ENCODE measurements at regions not wholly inside any gene's neighbourhood (a gene's known extent, or its start where the extent isn't known, plus 50 kb on each side); places are given as distances from the start of the nearest gene placed in this dataset.

DNA sequence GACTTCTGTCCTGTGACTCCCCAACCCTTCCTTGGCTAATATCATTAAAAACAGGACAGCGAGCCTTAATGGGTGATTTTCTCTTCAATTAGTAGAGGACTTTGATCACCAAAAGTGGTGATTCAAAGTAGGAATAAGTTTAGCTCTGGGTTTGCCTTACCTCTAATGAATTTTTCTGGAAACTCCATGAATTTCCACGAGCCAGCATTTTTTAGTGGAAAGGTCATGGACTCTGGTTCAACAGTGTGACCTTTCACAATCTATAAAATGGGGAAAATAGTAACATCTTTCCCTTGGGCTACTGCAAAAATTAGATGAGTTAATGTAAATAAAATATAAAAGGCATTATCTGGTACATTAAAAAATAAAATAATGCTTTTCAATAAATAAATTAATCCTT is 417.8 kb upstream of the NR2F2 start:
- DNase-seq (ENCODE audit: low read depth in 2 of 2) = no peak
- Histone ChIP-seq H3K9me3 (ENCODE audit: control insufficient read depth, insufficient read depth, low read depth, low read length) (no peaks in the 10 kb centered on the region), H3K79me2 (ENCODE audit: control insufficient read depth, insufficient read depth, low read length) (no peaks in the 10 kb centered on the region), H3K4me3 (replicated peaks in 1 of 4; ENCODE audit: control extremely low read depth in 1 of 4, insufficient read depth in 1 of 4, low read depth in 3 of 4, low read length in 4 of 4) (no peak overlapping the region), H3K4me2 (ENCODE audit: extremely low read depth, insufficient read depth, low read length) (no peak overlapping the region), H2AFZ (ENCODE audit: low read length) (no peak overlapping the region), H3K27ac (ENCODE audit: insufficient read depth, low read length) (no peak overlapping the region), H4K20me1 (ENCODE audit: control insufficient read depth, extremely low read depth, insufficient read depth, low read length) (no peaks in the 10 kb centered on the region), H3K9ac (ENCODE audit: insufficient read depth, low read length) (no peak overlapping the region), H3K36me3 (ENCODE audit: control insufficient read depth, insufficient read depth, low read length) (no peaks in the 10 kb centered on the region), H3K27me3 (ENCODE audit: control insufficient read depth, insufficient read depth, low read length) (no peaks in the 10 kb centered on the region), H3K4me1 (ENCODE audit: control insufficient read depth, extremely low read depth, insufficient read depth, low read length) (no peaks in the 10 kb centered on the region)
- TF ChIP-seq, protein P1, sequence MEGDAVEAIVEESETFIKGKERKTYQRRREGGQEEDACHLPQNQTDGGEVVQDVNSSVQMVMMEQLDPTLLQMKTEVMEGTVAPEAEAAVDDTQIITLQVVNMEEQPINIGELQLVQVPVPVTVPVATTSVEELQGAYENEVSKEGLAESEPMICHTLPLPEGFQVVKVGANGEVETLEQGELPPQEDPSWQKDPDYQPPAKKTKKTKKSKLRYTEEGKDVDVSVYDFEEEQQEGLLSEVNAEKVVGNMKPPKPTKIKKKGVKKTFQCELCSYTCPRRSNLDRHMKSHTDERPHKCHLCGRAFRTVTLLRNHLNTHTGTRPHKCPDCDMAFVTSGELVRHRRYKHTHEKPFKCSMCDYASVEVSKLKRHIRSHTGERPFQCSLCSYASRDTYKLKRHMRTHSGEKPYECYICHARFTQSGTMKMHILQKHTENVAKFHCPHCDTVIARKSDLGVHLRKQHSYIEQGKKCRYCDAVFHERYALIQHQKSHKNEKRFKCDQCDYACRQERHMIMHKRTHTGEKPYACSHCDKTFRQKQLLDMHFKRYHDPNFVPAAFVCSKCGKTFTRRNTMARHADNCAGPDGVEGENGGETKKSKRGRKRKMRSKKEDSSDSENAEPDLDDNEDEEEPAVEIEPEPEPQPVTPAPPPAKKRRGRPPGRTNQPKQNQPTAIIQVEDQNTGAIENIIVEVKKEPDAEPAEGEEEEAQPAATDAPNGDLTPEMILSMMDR (conservative IDR thresholded peaks at IDR 0.05 in 1 of 2, IDR thresholded peaks at IDR 0.05 in 1 of 2; ENCODE audit: low read depth in 1 of 2, low read length in 2 of 2) = no peak

DNA sequence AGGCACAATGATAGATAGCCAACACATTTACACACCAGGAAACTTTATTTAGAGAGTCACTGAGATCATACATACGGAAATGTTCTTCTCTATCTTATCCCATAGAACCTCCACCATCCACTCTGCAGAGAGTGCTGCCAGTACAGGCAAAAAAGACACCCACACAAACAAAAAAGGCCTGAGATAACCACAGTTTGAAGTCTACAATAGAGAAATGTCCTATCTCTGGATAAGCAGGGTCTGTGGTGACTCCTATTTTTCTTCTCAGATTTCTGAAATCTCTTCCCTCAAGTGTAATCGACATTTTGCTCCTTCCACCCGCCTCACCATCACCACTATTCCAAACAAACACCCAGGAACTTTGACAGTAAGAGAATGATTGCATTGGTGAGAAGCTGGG is 413.9 kb upstream of the NR2F2 start:
- no peak overlapping the region for H3K4me3 ChIP-seq (replicated peaks in 1 of 4; ENCODE audit: control extremely low read depth in 1 of 4, insufficient read depth in 1 of 4, low read depth in 3 of 4, low read length in 4 of 4)
- H3K9ac ChIP-seq (ENCODE audit: insufficient read depth, low read length) = no peak overlapping the region
- TF ChIP-seq, protein P1 (conservative IDR thresholded peaks at IDR 0.05 in 1 of 2, IDR thresholded peaks at IDR 0.05 in 1 of 2; ENCODE audit: low read depth in 1 of 2, low read length in 2 of 2) = no peak
- no peak for TF ChIP-seq EZH2 (IDR thresholded peaks at IDR 0.05; ENCODE audit: low read length, missing control alignments)
- no peak overlapping the region for H3K27ac ChIP-seq (ENCODE audit: insufficient read depth, low read length)
- H3K79me2 ChIP-seq (ENCODE audit: control insufficient read depth, insufficient read depth, low read length) = no peaks in the 10 kb centered on the region
- no peak overlapping the region for H2AFZ ChIP-seq (ENCODE audit: low read length)
- no peaks in the 10 kb centered on the region for H3K36me3 ChIP-seq (ENCODE audit: control insufficient read depth, insufficient read depth, low read length)
- DNase-seq (ENCODE audit: low read depth in 2 of 2) = no peak
- no peaks in the 10 kb centered on the region for H4K20me1 ChIP-seq (ENCODE audit: control insufficient read depth, extremely low read depth, insufficient read depth, low read length)
- H3K4me1 ChIP-seq (ENCODE audit: control insufficient read depth, extremely low read depth, insufficient read depth, low read length) = no peaks in the 10 kb centered on the region
- H3K4me2 ChIP-seq (ENCODE audit: extremely low read depth, insufficient read depth, low read length) = no peak overlapping the region
- H3K9me3 ChIP-seq (ENCODE audit: control insufficient read depth, insufficient read depth, low read depth, low read length) = no peaks in the 10 kb centered on the region
- H3K27me3 ChIP-seq (ENCODE audit: control insufficient read depth, insufficient read depth, low read length) = no peaks in the 10 kb centered on the region

DNA sequence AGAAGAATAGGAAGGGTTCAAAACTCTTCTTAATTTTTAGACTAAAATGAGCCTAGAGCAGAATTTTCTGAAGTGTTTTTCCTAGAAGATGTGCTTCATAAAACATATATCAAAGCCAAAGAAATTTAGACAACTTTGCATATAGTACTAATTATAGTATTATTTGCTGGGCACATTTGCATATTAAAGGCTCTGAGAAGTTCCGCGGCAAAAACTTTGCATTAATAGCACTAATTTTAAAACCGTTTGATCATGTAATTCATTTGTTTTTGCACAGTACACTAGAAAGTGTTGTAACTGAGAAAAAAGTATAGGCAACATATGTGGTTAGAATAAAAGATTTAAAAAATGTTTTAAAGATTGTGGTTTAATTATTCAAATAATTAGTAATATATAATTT is 412.0 kb upstream of the NR2F2 start:
- no peaks in the 10 kb centered on the region for H3K36me3 ChIP-seq (ENCODE audit: control insufficient read depth, insufficient read depth, low read length)
- H3K27me3 ChIP-seq (ENCODE audit: control insufficient read depth, insufficient read depth, low read length) = no peaks in the 10 kb centered on the region
- no peaks in the 10 kb centered on the region for H3K79me2 ChIP-seq (ENCODE audit: control insufficient read depth, insufficient read depth, low read length)
- no peak overlapping the region for H2AFZ ChIP-seq (ENCODE audit: low read length)
- no peaks in the 10 kb centered on the region for H3K4me1 ChIP-seq (ENCODE audit: control insufficient read depth, extremely low read depth, insufficient read depth, low read length)
- no peak overlapping the region for H3K4me3 ChIP-seq (replicated peaks in 1 of 4; ENCODE audit: control extremely low read depth in 1 of 4, insufficient read depth in 1 of 4, low read depth in 3 of 4, low read length in 4 of 4)
- no peak for DNase-seq (ENCODE audit: low read depth in 2 of 2)
- H4K20me1 ChIP-seq (ENCODE audit: control insufficient read depth, extremely low read depth, insufficient read depth, low read length) = no peaks in the 10 kb centered on the region
- H3K9me3 ChIP-seq (ENCODE audit: control insufficient read depth, insufficient read depth, low read depth, low read length) = no peaks in the 10 kb centered on the region
- H3K4me2 ChIP-seq (ENCODE audit: extremely low read depth, insufficient read depth, low read length) = no peak overlapping the region
- no peak overlapping the region for H3K27ac ChIP-seq (ENCODE audit: insufficient read depth, low read length)
- TF ChIP-seq EZH2 (IDR thresholded peaks at IDR 0.05; ENCODE audit: low read length, missing control alignments) = no peak
- H3K9ac ChIP-seq (ENCODE audit: insufficient read depth, low read length) = no peak overlapping the region

Data from fibroblast of lung (primary cell).